K562 (cell line): ENCODE measurements at regions not wholly inside any gene's neighbourhood (a gene's known extent, or its start where the extent isn't known, plus 50 kb on each side); places are given as distances from the start of the nearest gene placed in this dataset.

Source experiments
- BCL6 ChIP-seq: fragments of 250-450 bp; sonication (Bioruptor Pico); IDR thresholded peaks from 2 replicates; pipeline ENCODE4 v1.4.0; 2020
- GATAD2B ChIP-seq: fragments of 450-650 bp; IDR thresholded peaks from 2 replicates; pipeline ENCODE4 v1.6.1; 2017; ENCODE audit warnings: mild to moderate bottlenecking, borderline replicate concordance
- POLR2AphosphoS5 ChIP-seq: IDR thresholded peaks from 2 replicates; pipeline ENCODE4 v1.6.1; 2011; ENCODE audit warnings: mild to moderate bottlenecking, low read depth, low read length, moderate library complexity; ENCODE audit not compliant: control insufficient read depth, insufficient read depth
- SUPT5H ChIP-seq: fragments of 450-650 bp; IDR thresholded peaks from 2 replicates; pipeline ENCODE4 v1.6.1; 2016
- ZZZ3 ChIP-seq: fragments of 450-650 bp; IDR thresholded peaks from 2 replicates; pipeline ENCODE4 v1.6.1; 2016; ENCODE audit warnings: antibody characterized with exemption, mild to moderate bottlenecking, moderate library complexity
- TF ChIP-seq, protein P1 (sequence below), 2 experiments: fragments of 450-650 bp; IDR thresholded peaks; 2 replicates each; pipeline ENCODE4 v1.6.1; 2018; ENCODE audit warnings: mild to moderate bottlenecking in 2 of 2, low read depth in 1 of 2; ENCODE audit not compliant: partially characterized antibody in 2 of 2
- TF ChIP-seq, protein P2 (sequence below): fragments of 250-450 bp; sonication (Bioruptor Pico); IDR thresholded peaks from 2 replicates; pipeline ENCODE4 v1.4.0; 2020; ENCODE audit warnings: mild to moderate bottlenecking, moderate library complexity, borderline replicate concordance
- TF ChIP-seq, protein P3 (sequence below): fragments of 250-450 bp; sonication (Bioruptor Pico); IDR thresholded peaks from 2 replicates; pipeline ENCODE4 v1.4.0; 2020

DNA sequence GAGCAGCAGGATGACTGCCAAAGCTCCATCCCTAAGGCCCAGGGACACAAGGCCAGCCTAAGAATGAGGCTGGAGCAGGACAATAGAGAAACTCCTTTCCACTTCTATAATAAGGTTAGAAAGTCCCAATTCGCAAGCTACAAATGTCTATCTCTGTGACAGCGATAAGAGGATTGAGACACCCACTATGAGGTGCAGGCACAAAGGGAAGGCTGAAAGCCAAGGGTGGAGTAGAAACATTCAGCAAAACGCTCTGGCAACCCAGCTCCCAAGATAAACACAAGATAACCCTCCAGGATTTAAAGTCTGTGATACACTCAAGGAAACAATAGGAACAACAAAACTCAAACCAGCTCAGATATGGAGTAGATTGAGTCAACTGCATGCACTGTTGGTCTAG, 418.0 kb upstream of the UBE2E3 start (continued):
- TF ChIP-seq ZZZ3 (no peak), SUPT5H (no peak), POLR2AphosphoS5 (no peak), GATAD2B (no peak), BCL6 (no peak)
- TF ChIP-seq, protein P1, sequence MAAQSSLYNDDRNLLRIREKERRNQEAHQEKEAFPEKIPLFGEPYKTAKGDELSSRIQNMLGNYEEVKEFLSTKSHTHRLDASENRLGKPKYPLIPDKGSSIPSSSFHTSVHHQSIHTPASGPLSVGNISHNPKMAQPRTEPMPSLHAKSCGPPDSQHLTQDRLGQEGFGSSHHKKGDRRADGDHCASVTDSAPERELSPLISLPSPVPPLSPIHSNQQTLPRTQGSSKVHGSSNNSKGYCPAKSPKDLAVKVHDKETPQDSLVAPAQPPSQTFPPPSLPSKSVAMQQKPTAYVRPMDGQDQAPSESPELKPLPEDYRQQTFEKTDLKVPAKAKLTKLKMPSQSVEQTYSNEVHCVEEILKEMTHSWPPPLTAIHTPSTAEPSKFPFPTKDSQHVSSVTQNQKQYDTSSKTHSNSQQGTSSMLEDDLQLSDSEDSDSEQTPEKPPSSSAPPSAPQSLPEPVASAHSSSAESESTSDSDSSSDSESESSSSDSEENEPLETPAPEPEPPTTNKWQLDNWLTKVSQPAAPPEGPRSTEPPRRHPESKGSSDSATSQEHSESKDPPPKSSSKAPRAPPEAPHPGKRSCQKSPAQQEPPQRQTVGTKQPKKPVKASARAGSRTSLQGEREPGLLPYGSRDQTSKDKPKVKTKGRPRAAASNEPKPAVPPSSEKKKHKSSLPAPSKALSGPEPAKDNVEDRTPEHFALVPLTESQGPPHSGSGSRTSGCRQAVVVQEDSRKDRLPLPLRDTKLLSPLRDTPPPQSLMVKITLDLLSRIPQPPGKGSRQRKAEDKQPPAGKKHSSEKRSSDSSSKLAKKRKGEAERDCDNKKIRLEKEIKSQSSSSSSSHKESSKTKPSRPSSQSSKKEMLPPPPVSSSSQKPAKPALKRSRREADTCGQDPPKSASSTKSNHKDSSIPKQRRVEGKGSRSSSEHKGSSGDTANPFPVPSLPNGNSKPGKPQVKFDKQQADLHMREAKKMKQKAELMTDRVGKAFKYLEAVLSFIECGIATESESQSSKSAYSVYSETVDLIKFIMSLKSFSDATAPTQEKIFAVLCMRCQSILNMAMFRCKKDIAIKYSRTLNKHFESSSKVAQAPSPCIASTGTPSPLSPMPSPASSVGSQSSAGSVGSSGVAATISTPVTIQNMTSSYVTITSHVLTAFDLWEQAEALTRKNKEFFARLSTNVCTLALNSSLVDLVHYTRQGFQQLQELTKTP (IDR thresholded peaks at IDR 0.05; ENCODE audit: low read depth in 1 of 2, partially characterized antibody in 2 of 2), result no peak
- TF ChIP-seq, protein P2, sequence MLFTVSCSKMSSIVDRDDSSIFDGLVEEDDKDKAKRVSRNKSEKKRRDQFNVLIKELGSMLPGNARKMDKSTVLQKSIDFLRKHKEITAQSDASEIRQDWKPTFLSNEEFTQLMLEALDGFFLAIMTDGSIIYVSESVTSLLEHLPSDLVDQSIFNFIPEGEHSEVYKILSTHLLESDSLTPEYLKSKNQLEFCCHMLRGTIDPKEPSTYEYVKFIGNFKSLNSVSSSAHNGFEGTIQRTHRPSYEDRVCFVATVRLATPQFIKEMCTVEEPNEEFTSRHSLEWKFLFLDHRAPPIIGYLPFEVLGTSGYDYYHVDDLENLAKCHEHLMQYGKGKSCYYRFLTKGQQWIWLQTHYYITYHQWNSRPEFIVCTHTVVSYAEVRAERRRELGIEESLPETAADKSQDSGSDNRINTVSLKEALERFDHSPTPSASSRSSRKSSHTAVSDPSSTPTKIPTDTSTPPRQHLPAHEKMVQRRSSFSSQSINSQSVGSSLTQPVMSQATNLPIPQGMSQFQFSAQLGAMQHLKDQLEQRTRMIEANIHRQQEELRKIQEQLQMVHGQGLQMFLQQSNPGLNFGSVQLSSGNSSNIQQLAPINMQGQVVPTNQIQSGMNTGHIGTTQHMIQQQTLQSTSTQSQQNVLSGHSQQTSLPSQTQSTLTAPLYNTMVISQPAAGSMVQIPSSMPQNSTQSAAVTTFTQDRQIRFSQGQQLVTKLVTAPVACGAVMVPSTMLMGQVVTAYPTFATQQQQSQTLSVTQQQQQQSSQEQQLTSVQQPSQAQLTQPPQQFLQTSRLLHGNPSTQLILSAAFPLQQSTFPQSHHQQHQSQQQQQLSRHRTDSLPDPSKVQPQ (CRISPR knock-in tag), result no peak
- TF ChIP-seq, protein P3, sequence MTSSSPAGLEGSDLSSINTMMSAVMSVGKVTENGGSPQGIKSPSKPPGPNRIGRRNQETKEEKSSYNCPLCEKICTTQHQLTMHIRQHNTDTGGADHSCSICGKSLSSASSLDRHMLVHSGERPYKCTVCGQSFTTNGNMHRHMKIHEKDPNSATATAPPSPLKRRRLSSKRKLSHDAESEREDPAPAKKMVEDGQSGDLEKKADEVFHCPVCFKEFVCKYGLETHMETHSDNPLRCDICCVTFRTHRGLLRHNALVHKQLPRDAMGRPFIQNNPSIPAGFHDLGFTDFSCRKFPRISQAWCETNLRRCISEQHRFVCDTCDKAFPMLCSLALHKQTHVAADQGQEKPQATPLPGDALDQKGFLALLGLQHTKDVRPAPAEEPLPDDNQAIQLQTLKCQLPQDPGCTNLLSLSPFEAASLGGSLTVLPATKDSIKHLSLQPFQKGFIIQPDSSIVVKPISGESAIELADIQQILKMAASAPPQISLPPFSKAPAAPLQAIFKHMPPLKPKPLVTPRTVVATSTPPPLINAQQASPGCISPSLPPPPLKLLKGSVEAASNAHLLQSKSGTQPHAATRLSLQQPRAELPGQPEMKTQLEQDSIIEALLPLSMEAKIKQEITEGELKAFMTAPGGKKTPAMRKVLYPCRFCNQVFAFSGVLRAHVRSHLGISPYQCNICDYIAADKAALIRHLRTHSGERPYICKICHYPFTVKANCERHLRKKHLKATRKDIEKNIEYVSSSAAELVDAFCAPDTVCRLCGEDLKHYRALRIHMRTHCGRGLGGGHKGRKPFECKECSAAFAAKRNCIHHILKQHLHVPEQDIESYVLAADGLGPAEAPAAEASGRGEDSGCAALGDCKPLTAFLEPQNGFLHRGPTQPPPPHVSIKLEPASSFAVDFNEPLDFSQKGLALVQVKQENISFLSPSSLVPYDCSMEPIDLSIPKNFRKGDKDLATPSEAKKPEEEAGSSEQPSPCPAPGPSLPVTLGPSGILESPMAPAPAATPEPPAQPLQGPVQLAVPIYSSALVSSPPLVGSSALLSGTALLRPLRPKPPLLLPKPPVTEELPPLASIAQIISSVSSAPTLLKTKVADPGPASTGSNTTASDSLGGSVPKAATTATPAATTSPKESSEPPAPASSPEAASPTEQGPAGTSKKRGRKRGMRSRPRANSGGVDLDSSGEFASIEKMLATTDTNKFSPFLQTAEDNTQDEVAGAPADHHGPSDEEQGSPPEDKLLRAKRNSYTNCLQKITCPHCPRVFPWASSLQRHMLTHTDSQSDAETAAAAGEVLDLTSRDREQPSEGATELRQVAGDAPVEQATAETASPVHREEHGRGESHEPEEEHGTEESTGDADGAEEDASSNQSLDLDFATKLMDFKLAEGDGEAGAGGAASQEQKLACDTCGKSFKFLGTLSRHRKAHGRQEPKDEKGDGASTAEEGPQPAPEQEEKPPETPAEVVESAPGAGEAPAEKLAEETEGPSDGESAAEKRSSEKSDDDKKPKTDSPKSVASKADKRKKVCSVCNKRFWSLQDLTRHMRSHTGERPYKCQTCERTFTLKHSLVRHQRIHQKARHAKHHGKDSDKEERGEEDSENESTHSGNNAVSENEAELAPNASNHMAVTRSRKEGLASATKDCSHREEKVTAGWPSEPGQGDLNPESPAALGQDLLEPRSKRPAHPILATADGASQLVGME, result no peak
